Left forelimb (tissue), 1 donor: ENCODE measurements at regions not wholly inside any gene's neighbourhood (a gene's known extent, or its start where the extent isn't known, plus 50 kb on each side); places are given as distances from the start of the nearest gene placed in this dataset.
"Not testable (repeated sequence)": the region's sequence is repeated elsewhere in the genome, so short reads cannot be mapped to it uniquely, and the experiment has no call there.

Experiments
- DNase-seq: peaks from one replicate; pipeline ENCODE4 v3.0.0-alpha.2; 2018; ENCODE audit warnings: low spot score

- DNase-seq, result no peak
Observed at GRCh38 chr6:153412519-153412918, 281.4 kb upstream of the RGS17 start.

GRCh38 chr6:153411070-153411648 lies 280.1 kb upstream of the RGS17 start:
- no peak for DNase-seq

GRCh38 chr6:153405931-153406330 lies 274.8 kb upstream of the RGS17 start:
- no peak for DNase-seq

- DNase-seq, result no peak
Observed at GRCh38 chr6:153401751-153402150, 270.7 kb upstream of the RGS17 start.

- DNase-seq, result no peak
Observed at GRCh38 chr6:153392156-153392555, 261.1 kb upstream of the RGS17 start.

GRCh38 chr6:153373869-153374268 lies 242.8 kb upstream of the RGS17 start:
- no peak for DNase-seq

- no peak for DNase-seq
Observed at GRCh38 chr6:153368131-153368530, 237.0 kb upstream of the RGS17 start.

GRCh38 chr6:153367021-153367420 lies 235.9 kb upstream of the RGS17 start:
- no peak for DNase-seq

- DNase-seq, result no peak
Observed at GRCh38 chr6:153357391-153357790, 226.3 kb upstream of the RGS17 start.

GRCh38 chr6:153340568-153340967 lies 209.5 kb upstream of the RGS17 start:
- no peak for DNase-seq

- no peak for DNase-seq
Observed at GRCh38 chr6:153334121-153334520, 203.0 kb upstream of the RGS17 start.

- DNase-seq, result not testable (repeated sequence)
Observed at GRCh38 chr6:153331221-153331620, 200.1 kb upstream of the RGS17 start.

GRCh38 chr6:153328194-153328593 lies 197.1 kb upstream of the RGS17 start:
- DNase-seq, result no peak

- no peak for DNase-seq
Observed at GRCh38 chr6:153325661-153326060, 194.6 kb upstream of the RGS17 start.

GRCh38 chr6:153312634-153313033 lies 181.6 kb upstream of the RGS17 start:
- DNase-seq, result no peak

- no peak for DNase-seq
Observed at GRCh38 chr6:153309651-153310050, 178.6 kb upstream of the RGS17 start.

GRCh38 chr6:153302133-153302532 lies 171.1 kb upstream of the RGS17 start:
- DNase-seq, result no peak

- no peak for DNase-seq
Observed at GRCh38 chr6:153301602-153302001, 170.5 kb upstream of the RGS17 start.

GRCh38 chr6:153282456-153282855 lies 151.4 kb upstream of the RGS17 start:
- not testable (repeated sequence) for DNase-seq

GRCh38 chr6:153275997-153276396 lies 144.9 kb upstream of the RGS17 start:
- no peak for DNase-seq

- DNase-seq, result no peak
Observed at GRCh38 chr6:153272201-153272980, 141.3 kb upstream of the RGS17 start.

- no peak for DNase-seq
Observed at GRCh38 chr6:153263489-153263888, 132.4 kb upstream of the RGS17 start.

- no peak for DNase-seq
Observed at GRCh38 chr6:153251326-153251725, 120.2 kb upstream of the RGS17 start.

- DNase-seq, result no peak
Observed at GRCh38 chr6:153237670-153238069, 106.6 kb upstream of the RGS17 start.
